Ascending aorta (tissue), 2 donors: ENCODE measurements at regions not wholly inside any gene's neighbourhood (a gene's known extent, or its start where the extent isn't known, plus 50 kb on each side); places are given as distances from the start of the nearest gene placed in this dataset.

Source experiments
- DNase-seq, 2 donors: peaks; one replicate each; pipeline ENCODE4 v3.0.0-alpha.2; 2019; ENCODE audit warnings: low spot score in 2 of 2
- H3K27ac ChIP-seq, 2 donors: fragments of 200-600 bp; sonication (generic); one replicate each; pipeline ENCODE4 v1.5.1; 2016 to 2017; ENCODE audit warnings: mild to moderate bottlenecking in 1 of 2
- H3K27me3 ChIP-seq: fragments of 200-600 bp; sonication (generic); one replicate; pipeline ENCODE4 v1.5.1; 2017
- H3K36me3 ChIP-seq, 2 donors: fragments of 200-600 bp; sonication (generic); one replicate each; pipeline ENCODE4 v1.5.1; 2016
- H3K4me1 ChIP-seq, 2 donors: fragments of 200-600 bp; sonication (generic); one replicate each; pipeline ENCODE4 v1.5.1; 2016 to 2017; ENCODE audit warnings: mild to moderate bottlenecking in 1 of 2
- H3K4me3 ChIP-seq, 2 donors: fragments of 200-600 bp; sonication (generic); one replicate each; pipeline ENCODE4 v1.5.1; 2016 to 2017; ENCODE audit warnings: mild to moderate bottlenecking in 1 of 2
- H3K9me3 ChIP-seq, 2 donors: fragments of 200-600 bp; sonication (generic); one replicate each; pipeline ENCODE4 v1.5.1; 2016
- intact Hi-C: fragments of 100-400 bp; cut with DNase I; formaldehyde crosslinking; loops from one replicate; pipeline ENCODE4 v1.15.1; 2023
- TF ChIP-seq, protein P1 (sequence below), 3 experiments: fragments of 200-600 bp in 2 of 3; fragments of 450-650 bp in 1 of 3; sonication (generic) in 2 of 3; IDR thresholded peaks; one replicate each; pipeline ENCODE4 v1.5.1; 2016 to 2019; ENCODE audit warnings: antibody characterized with exemption in 3 of 3, mild to moderate bottlenecking in 1 of 3, moderate library complexity in 1 of 3

DNA sequence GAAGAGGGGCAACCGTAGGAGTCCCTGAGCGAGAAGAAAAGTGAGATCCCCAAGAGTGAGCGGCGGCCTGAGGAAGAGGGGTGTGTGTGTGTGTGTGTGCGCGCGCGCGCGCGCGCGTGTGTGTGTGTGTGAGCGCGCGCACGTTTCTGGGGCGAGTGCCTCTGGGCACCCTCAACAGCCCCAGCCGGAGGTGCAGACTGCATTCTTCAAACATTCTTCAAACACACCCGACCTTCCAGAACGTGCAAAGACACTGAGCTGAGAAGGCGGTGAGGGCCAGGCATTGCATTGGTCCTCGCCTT lies 76.2 kb upstream of the FOXP4 start:
- Histone ChIP-seq H3K4me1 (peaks cover 0 to 9% of the 10 kb centered on the region in 2 donors), H3K9me3 (no peaks in the 10 kb centered on the region), H3K27ac (no peak overlapping the region), H3K36me3 (no peaks in the 10 kb centered on the region), H3K27me3 (no peaks in the 10 kb centered on the region), H3K4me3 (peak overlapping the region; percentile 4 to 30)
- TF ChIP-seq, protein P1, sequence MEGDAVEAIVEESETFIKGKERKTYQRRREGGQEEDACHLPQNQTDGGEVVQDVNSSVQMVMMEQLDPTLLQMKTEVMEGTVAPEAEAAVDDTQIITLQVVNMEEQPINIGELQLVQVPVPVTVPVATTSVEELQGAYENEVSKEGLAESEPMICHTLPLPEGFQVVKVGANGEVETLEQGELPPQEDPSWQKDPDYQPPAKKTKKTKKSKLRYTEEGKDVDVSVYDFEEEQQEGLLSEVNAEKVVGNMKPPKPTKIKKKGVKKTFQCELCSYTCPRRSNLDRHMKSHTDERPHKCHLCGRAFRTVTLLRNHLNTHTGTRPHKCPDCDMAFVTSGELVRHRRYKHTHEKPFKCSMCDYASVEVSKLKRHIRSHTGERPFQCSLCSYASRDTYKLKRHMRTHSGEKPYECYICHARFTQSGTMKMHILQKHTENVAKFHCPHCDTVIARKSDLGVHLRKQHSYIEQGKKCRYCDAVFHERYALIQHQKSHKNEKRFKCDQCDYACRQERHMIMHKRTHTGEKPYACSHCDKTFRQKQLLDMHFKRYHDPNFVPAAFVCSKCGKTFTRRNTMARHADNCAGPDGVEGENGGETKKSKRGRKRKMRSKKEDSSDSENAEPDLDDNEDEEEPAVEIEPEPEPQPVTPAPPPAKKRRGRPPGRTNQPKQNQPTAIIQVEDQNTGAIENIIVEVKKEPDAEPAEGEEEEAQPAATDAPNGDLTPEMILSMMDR (IDR thresholded peaks at IDR 0.05) = no peak
- intact Hi-C loops = loop anchor here (2.0 kb wide), 1 partner anchor 77 kb away; the partner anchor contains the start of gene FOXP4
- no peak for DNase-seq

DNA sequence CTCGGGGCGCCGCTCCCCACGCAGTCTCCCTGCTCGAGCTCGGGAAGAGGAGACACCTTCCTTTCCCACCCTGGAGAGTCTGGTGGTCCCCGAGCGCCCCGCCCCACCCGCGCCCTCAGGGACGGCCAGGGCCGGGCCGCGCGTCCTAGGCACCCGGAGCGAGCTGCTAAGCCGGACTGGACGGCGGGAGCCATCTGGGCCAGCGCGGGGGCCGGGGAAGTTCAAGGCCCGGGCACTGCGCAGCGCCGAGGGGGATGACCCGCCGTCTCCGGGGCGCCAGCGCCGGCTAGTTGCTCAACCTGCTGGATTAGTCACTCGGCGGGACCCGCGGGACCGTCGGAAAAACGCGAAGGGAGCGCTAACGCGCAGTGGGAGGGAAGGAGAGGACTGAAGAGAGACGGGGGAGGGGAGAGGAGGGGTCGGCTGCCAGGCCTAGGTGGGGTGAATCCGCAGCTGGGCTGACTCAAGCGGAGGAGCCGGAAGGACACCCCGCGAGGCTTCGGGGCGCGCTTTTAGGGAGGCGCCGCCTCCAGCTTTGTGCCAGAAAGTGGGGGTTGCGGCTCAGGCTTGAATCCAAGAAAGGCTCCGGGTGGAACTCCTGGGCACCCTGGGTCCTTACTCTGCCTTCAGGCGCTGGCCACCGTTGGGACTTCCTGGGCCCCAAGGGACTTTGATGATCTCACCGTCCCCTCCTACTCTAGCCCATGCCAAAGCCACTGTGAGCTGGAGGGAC lies 75.7 kb upstream of the FOXP4 start:
- Histone ChIP-seq H3K36me3 (no peaks in the 10 kb centered on the region), H3K4me1 (peaks cover 0 to 9% of the 10 kb centered on the region in 2 donors), H3K27me3 (no peaks in the 10 kb centered on the region), H3K9me3 (no peaks in the 10 kb centered on the region), H3K27ac (peak overlapping the region; percentile 33 to 36), H3K4me3 (peak overlapping the region; percentile 4 to 30)
- peak in 1 of 2 donors; percentile 88 for DNase-seq
- TF ChIP-seq, protein P1 (IDR thresholded peaks at IDR 0.05) = no peak
- intact Hi-C loops = loop anchor here (1.0 to 2.0 kb wide), 2 partner anchors 35 to 76 kb away; partner anchors contain the start of gene FOXP4

GRCh38 chr6:41471064-41471895 lies 74.9 kb upstream of the FOXP4 start:
- H3K9me3 ChIP-seq = no peaks in the 10 kb centered on the region
- H3K4me3 ChIP-seq = peak overlapping the region; percentile 4 to 30
- no peaks in the 10 kb centered on the region for H3K36me3 ChIP-seq
- H3K27ac ChIP-seq = peak overlapping the region in 1 of 2 donors; percentile 33
- H3K27me3 ChIP-seq = no peaks in the 10 kb centered on the region
- H3K4me1 ChIP-seq = peaks cover 0 to 9% of the 10 kb centered on the region in 2 donors
- TF ChIP-seq, protein P1 (IDR thresholded peaks at IDR 0.05) = no peak
- intact Hi-C loops = loop anchor here (1.0 to 2.0 kb wide), 2 partner anchors 34 to 76 kb away; partner anchors contain the start of gene FOXP4
- DNase-seq = no peak

DNA sequence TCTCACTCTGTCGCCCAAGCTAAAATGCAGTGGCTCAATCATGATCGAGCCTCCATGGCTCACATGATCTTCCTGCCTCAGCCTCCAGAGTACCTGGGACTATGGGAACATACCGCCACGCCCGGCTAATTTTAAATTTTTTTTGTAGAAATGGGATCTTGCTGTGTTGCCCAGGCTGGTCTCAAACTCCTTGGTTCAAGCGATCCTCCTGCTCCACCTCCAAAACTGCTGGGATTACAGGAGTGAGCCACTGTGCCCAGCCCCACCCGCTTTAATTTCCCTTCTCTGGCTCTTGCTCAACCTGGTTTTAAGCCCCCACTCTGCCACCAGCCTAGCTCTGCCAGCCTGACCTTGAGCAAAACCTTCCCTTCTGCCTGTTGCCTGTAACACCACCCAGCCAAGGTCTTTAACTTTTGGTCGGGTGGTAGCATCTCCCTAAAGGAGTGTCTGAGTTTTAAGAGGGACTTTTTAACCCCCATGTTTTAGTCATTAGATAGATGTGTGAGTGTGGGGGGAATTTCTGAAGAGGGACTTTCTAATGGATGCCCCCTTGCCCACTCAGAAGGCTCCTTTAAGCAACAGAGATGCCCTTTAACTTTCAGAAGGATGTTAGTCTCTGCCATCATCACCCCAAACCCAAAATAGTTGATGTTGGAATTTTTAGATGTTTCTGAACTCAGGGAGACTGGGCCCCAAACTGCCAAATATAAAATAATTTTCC lies 71.8 kb upstream of the FOXP4 start:
- Histone ChIP-seq H3K4me1 (peaks cover 0 to 9% of the 10 kb centered on the region in 2 donors), H3K36me3 (no peaks in the 10 kb centered on the region), H3K9me3 (no peaks in the 10 kb centered on the region), H3K27me3 (no peaks in the 10 kb centered on the region), H3K27ac (no peak overlapping the region), H3K4me3 (no peak overlapping the region)
- TF ChIP-seq, protein P1 (IDR thresholded peaks at IDR 0.05) = no peak
- DNase-seq = no peak
- intact Hi-C loops = no loop called here

DNA sequence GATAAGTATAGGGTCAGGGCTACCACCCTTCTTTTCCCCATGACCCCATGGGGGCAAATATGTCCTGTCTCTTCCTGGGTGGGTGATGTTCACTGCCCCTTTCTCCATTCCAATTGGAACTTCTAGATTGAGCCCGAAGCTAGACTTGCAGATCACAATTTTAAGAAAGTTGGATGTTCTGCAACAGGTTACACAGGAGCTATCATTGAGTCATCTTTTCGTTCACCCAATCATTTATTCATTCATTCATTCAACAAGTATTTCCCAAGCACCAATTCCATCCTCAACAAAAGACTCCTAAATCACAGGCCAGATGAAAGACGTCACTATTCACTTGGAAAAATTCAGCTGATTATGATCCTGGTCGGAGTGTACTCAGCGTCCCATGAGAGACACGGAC lies 71.0 kb upstream of the FOXP4 start:
- Histone ChIP-seq H3K9me3 (no peaks in the 10 kb centered on the region), H3K27me3 (no peaks in the 10 kb centered on the region), H3K27ac (no peak overlapping the region), H3K4me3 (no peak overlapping the region), H3K36me3 (no peaks in the 10 kb centered on the region), H3K4me1 (peaks cover 0 to 9% of the 10 kb centered on the region in 2 donors)
- TF ChIP-seq, protein P1 (IDR thresholded peaks at IDR 0.05) = no peak
- intact Hi-C loops = no loop called here
- DNase-seq = no peak
